GM12865 (cell line): ENCODE measurements at regions not wholly inside any gene's neighbourhood (a gene's known extent, or its start where the extent isn't known, plus 50 kb on each side); places are given as distances from the start of the nearest gene placed in this dataset.

Source experiments
- DNase-seq: peaks from one replicate; pipeline ENCODE4 v3.0.0; 2010; ENCODE audit warnings: low read depth
- H3K4me3 ChIP-seq: 2 replicates; pipeline ENCODE4 v1.5.1; 2011; ENCODE audit warnings: mild to moderate bottlenecking, low read depth, low read length, control low read depth
- CTCF ChIP-seq: IDR thresholded peaks from 2 replicates; pipeline ENCODE4 v1.5.1; 2011; ENCODE audit warnings: low read length, control low read depth, low read depth, inconsistent platforms; ENCODE audit not compliant: insufficient read depth; ENCODE audit errors: missing control alignments

GRCh38 chr2:236935083-236935482 is 150.6 kb upstream of the COPS8 start:
- TF ChIP-seq CTCF, result no peak
- no peak overlapping the region for H3K4me3 ChIP-seq
- DNase-seq, result no peak

GRCh38 chr2:236935631-236936445 is 149.9 kb upstream of the COPS8 start:
- no peak for DNase-seq
- TF ChIP-seq CTCF, result no peak
- no peak overlapping the region for H3K4me3 ChIP-seq

GRCh38 chr2:236936446-236936940 is 149.2 kb upstream of the COPS8 start:
- DNase-seq, result no peak
- no peak for TF ChIP-seq CTCF
- H3K4me3 ChIP-seq, result no peak overlapping the region

GRCh38 chr2:236938126-236938525 is 147.6 kb upstream of the COPS8 start:
- no peak for DNase-seq
- TF ChIP-seq CTCF, result no peak
- no peak overlapping the region for H3K4me3 ChIP-seq

GRCh38 chr2:236939271-236939670 is 146.4 kb upstream of the COPS8 start:
- TF ChIP-seq CTCF, result no peak
- DNase-seq, result no peak
- no peak overlapping the region for H3K4me3 ChIP-seq

GRCh38 chr2:236939721-236940231 is 145.9 kb upstream of the COPS8 start:
- no peak for TF ChIP-seq CTCF
- DNase-seq, result no peak
- H3K4me3 ChIP-seq, result no peak overlapping the region

GRCh38 chr2:236940497-236940896 is 145.2 kb upstream of the COPS8 start:
- H3K4me3 ChIP-seq, result no peak overlapping the region
- no peak for DNase-seq
- TF ChIP-seq CTCF, result no peak
